ENCODE measurements at regions not wholly inside any gene's neighbourhood (a gene's known extent, or its start where the extent isn't known, plus 50 kb on each side); places are given as distances from the start of the nearest gene placed in this dataset.

GRCh38 chr5:56715986-56716385 lies 99.4 kb upstream of the MAP3K1 start:
- intact Hi-C loops (cut with DNase I; ENCODE audit: low total_unique reads): no loop called here
- Histone ChIP-seq H3K27ac (no peak overlapping the region), H3K4me3 (no peak overlapping the region), H3K27me3 (no peaks in the 10 kb centered on the region), H3K4me1 (peaks cover 7 to 18% (median 13%) of the 10 kb centered on the region in 4 donors), H3K36me3 (no peaks in the 10 kb centered on the region), H3K9me3 (no peaks in the 10 kb centered on the region)
- DNase-seq: no peak
- WGBS, 5 donors: 86 to 93% (median 91%) methylated on average over 3 of the region's 3 CpGs
- TF ChIP-seq EP300 (IDR thresholded peaks at IDR 0.05) (no peak), POLR2A (IDR thresholded peaks at IDR 0.05) (no peak), CTCF (IDR thresholded peaks at IDR 0.05) (no peak), POLR2AphosphoS5 (IDR thresholded peaks at IDR 0.05) (no peak)

DNA sequence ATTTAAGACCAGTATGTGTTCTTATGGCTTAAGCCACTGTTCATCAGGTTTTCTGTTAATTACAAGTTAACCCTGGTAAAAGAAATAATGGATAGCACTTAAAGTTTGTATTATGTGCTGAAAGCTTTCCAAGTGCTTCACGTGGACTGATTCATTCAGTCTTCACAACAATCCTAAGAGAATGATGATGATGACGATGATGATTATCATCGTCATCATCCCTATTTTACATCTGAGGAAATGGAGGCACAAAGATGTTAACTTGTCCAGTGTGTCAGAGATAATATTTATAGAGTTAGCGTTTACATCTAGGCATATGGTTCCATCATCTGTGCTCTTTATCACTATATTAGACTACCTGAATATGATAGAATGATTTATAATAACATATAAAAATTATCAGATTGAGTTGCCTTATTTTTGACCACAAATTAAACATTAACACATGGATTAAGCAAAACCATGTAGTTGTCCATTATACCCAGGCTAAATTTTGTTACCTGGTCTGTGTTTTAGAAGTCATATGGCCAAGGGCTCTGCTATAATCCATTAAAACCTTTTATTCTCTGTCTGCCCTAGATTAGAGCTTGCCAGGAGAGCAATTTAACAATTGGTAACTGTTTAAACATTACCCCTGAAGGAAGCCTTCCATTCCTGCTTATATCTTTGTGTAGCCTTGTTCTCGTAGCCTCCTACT lies 102.3 kb upstream of the MAP3K1 start:
- H3K4me1 ChIP-seq: peaks cover 7 to 18% (median 13%) of the 10 kb centered on the region in 4 donors
- no peak for TF ChIP-seq POLR2AphosphoS5 (IDR thresholded peaks at IDR 0.05)
- H3K4me3 ChIP-seq: no peak overlapping the region
- intact Hi-C loops (cut with DNase I; ENCODE audit: low total_unique reads): no loop called here
- H3K36me3 ChIP-seq: no peaks in the 10 kb centered on the region
- DNase-seq: no peak
- H3K27me3 ChIP-seq: no peaks in the 10 kb centered on the region
- H3K9me3 ChIP-seq: no peaks in the 10 kb centered on the region
- WGBS, 5 donors: 29 to 58% (median 41%) methylated on average over 5 of the region's 5 CpGs
- no peak overlapping the region for H3K27ac ChIP-seq

DNA sequence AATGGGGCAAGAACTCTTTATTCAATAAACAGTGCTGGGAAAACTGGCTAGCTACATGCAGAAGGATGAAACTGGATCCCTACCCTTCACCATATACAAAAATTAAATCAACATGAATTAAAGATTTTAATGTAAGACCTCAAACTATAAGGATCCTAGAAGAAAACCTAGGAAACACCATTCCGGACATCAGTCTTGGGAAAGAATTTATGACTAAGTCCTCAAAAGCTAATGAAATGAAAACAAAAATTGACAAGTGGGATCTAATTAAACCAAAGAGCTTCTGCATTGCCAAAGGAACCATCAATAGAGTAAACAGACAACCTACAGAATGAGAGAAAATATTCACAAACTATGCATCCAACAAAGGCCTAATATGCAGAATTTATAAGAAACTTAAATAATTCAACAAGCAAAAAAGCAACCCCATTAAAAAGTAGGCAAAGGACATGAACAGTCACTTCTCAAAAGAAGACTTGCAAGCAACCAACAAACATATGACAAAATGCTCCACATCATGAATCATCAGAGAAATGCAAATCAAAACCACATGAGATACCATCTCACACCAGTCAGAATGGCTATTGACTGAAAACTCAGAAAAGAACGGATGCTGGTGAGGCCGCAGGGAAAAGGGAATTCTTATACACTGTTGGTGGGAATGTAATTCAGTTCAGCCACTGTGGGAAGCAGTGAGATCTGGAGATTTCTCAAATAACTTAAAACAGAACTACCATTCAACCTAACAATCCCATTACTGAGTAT lies 104.3 kb upstream of the MAP3K1 start:
- H3K27me3 ChIP-seq: no peaks in the 10 kb centered on the region
- no peak for DNase-seq
- no peak overlapping the region for H3K27ac ChIP-seq
- H3K4me3 ChIP-seq: no peak overlapping the region
- H3K36me3 ChIP-seq: no peaks in the 10 kb centered on the region
- WGBS, 5 donors: 84 to 95% (median 94%) methylated on average over 3 of the region's 3 CpGs
- TF ChIP-seq EP300 (IDR thresholded peaks at IDR 0.05) (no peak), POLR2A (IDR thresholded peaks at IDR 0.05) (no peak), CTCF (IDR thresholded peaks at IDR 0.05) (no peak), POLR2AphosphoS5 (IDR thresholded peaks at IDR 0.05) (no peak)
- intact Hi-C loops (cut with DNase I; ENCODE audit: low total_unique reads): no loop called here
- H3K9me3 ChIP-seq: no peaks in the 10 kb centered on the region
- H3K4me1 ChIP-seq: peaks cover 0 to 9% (median 6%) of the 10 kb centered on the region in 4 donors

DNA sequence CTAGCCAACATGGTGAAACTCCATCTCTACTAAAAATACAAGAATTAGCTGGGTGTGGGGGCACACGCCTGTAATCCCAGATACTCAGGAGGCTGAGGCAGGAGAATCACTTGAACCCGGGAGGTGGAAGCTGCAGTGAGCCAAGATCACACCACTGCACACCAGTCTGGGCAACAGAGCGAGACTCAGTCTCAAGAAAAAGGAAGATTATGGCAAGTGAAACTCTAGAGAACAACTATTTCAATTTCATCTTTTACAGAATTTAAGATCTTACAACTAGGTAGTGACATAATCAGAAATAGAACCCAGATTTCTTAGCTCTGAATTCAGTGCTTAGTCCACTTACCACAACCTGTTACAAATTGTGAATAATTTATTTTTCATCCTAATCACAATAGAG lies 108.8 kb upstream of the MAP3K1 start:
- intact Hi-C loops (cut with DNase I; ENCODE audit: low total_unique reads): no loop called here
- WGBS, 5 donors: 78 to 100% (median 95%) methylated on average over 3 of the region's 3 CpGs
- H3K4me1 ChIP-seq: peaks cover 0 to 4% (median 0%) of the 10 kb centered on the region in 4 donors
- TF ChIP-seq EP300 (IDR thresholded peaks at IDR 0.05) (no peak), CTCF (IDR thresholded peaks at IDR 0.05) (no peak), POLR2A (IDR thresholded peaks at IDR 0.05) (no peak), POLR2AphosphoS5 (IDR thresholded peaks at IDR 0.05) (no peak)
- no peaks in the 10 kb centered on the region for H3K36me3 ChIP-seq
- no peak overlapping the region for H3K4me3 ChIP-seq
- H3K9me3 ChIP-seq: no peaks in the 10 kb centered on the region
- no peaks in the 10 kb centered on the region for H3K27me3 ChIP-seq
- H3K27ac ChIP-seq: no peak overlapping the region
- no peak for DNase-seq

- no peak overlapping the region for H3K27ac ChIP-seq
- no peak overlapping the region for H3K4me3 ChIP-seq
- no peaks in the 10 kb centered on the region for H3K9me3 ChIP-seq
- intact Hi-C loops (cut with DNase I; ENCODE audit: low total_unique reads): no loop called here
- peaks cover 0 to 4% (median 0%) of the 10 kb centered on the region in 4 donors for H3K4me1 ChIP-seq
- TF ChIP-seq CTCF (IDR thresholded peaks at IDR 0.05): no peak
- TF ChIP-seq POLR2A (IDR thresholded peaks at IDR 0.05): no peak
- no peak for TF ChIP-seq EP300 (IDR thresholded peaks at IDR 0.05)
- TF ChIP-seq POLR2AphosphoS5 (IDR thresholded peaks at IDR 0.05): no peak
- no peak for DNase-seq
- no peaks in the 10 kb centered on the region for H3K36me3 ChIP-seq
- H3K27me3 ChIP-seq: no peaks in the 10 kb centered on the region
- 31 to 46% (median 36%) methylated on average over 5 of the region's 5 CpGs for WGBS, 5 donors
Observed at GRCh38 chr5:56705217-56705616, 110.1 kb upstream of the MAP3K1 start.

Measured in stomach (tissue), 8 donors.